Endothelial cell of umbilical vein (primary cell): ENCODE measurements at regions not wholly inside any gene's neighbourhood (a gene's known extent, or its start where the extent isn't known, plus 50 kb on each side); places are given as distances from the start of the nearest gene placed in this dataset.
A peak's percentile ranks its signal among the peaks of the same experiment; 100 is the strongest.

ENCODE experiments used
- BruUV-seq: library from RNA; stranded (reverse); fragments of 400-500 nt; replicated peaks from 2 replicates; lab custom pipeline; 2021; lab: Mats Ljungman, UMichigan
- CTCF ChIA-PET: fragments of 300-600, 350-600 bp; sonication (Branson Sonifier 250); formaldehyde crosslinking; loops from one replicate; lab custom pipeline; 2021; ENCODE audit warnings: antibody characterized with exemption, inconsistent platforms; lab: Charles Lee
- POLR2A ChIA-PET: fragments of 300-600, 350-600 bp; sonication (Branson Sonifier 250); formaldehyde crosslinking; loops from one replicate; lab custom pipeline; 2021; ENCODE audit warnings: antibody characterized with exemption, inconsistent platforms; lab: Charles Lee
- DNase-seq: peaks from one replicate; pipeline ENCODE4 v3.0.0-alpha.2; 2011; ENCODE audit warnings: low read depth, low spot score
- FAIRE-seq: peaks from 2 replicates; lab custom pipeline; 2011; peaks lifted over from hg19 to GRCh38; lab: Jason Lieb, UNC
- H2AFZ ChIP-seq: 2 replicates; pipeline ENCODE4 v1.6.0; 2012; ENCODE audit warnings: low read depth, low read length, control low read depth, inconsistent platforms
- H3K27ac ChIP-seq: 2 replicates; pipeline ENCODE4 v1.5.1; 2011; ENCODE audit warnings: low read depth, mild to moderate bottlenecking, control low read depth, low read length, moderate library complexity; ENCODE audit not compliant: insufficient read depth
- H3K27me3 ChIP-seq, 2 experiments: 2 replicates each; pipeline versions ENCODE4 v1.6.0 to v1.6.1; 2011; ENCODE audit warnings: low read length in 2 of 2, mixed read lengths in 1 of 2; ENCODE audit not compliant: control insufficient read depth in 2 of 2, insufficient read depth in 2 of 2
- H3K36me3 ChIP-seq, 2 experiments: 2 replicates in 1 of 2; 3 replicates in 1 of 2; pipeline ENCODE4 v1.5.1; 2011; ENCODE audit warnings: low read length in 2 of 2, mild to moderate bottlenecking in 1 of 2, moderate library complexity in 1 of 2; ENCODE audit not compliant: control insufficient read depth in 2 of 2, insufficient read depth in 2 of 2; ENCODE audit errors: extremely low read depth in 1 of 2
- H3K4me1 ChIP-seq: 3 replicates; pipeline ENCODE4 v1.5.1; 2011; ENCODE audit warnings: mild to moderate bottlenecking, low read length; ENCODE audit not compliant: control insufficient read depth, insufficient read depth; ENCODE audit errors: extremely low read depth
- H3K4me2 ChIP-seq: 2 replicates; pipeline ENCODE4 v1.6.1; 2011; ENCODE audit warnings: low read length, control low read depth, mixed read lengths; ENCODE audit not compliant: insufficient read depth
- H3K4me3 ChIP-seq, 3 experiments: fragments of 200-600 bp in 1 of 3; sonication (generic), shearing (Covaris generic) in 1 of 3; replicated peaks in 1 of 3; 2 replicates each; pipeline ENCODE4 v1.5.1; 2011 to 2016; ENCODE audit warnings: control low read depth in 3 of 3, low read length in 3 of 3, mild to moderate bottlenecking in 2 of 3, inconsistent platforms in 1 of 3, low read depth in 1 of 3, moderate library complexity in 1 of 3; ENCODE audit not compliant: insufficient read depth in 1 of 3
- H3K79me2 ChIP-seq: 2 replicates; pipeline ENCODE4 v1.6.0; 2012; ENCODE audit warnings: low read length, inconsistent platforms; ENCODE audit not compliant: control insufficient read depth, insufficient read depth
- H3K9ac ChIP-seq: replicated peaks from 2 replicates; pipeline ENCODE3; 2011; ENCODE audit warnings: low read length, control low read depth; ENCODE audit not compliant: insufficient read depth; ENCODE audit errors: extremely low read depth
- H3K9me1 ChIP-seq: replicated peaks from 3 replicates; pipeline ENCODE4 v1.6.0; 2011; ENCODE audit warnings: mild to moderate bottlenecking, low read length; ENCODE audit not compliant: control insufficient read depth, insufficient read depth; ENCODE audit errors: extremely low read depth
- H3K9me3 ChIP-seq: replicated peaks from 2 replicates; pipeline ENCODE4 v1.5.1; 2012; ENCODE audit warnings: low read length, inconsistent platforms; ENCODE audit not compliant: control insufficient read depth, insufficient read depth
- H4K20me1 ChIP-seq: replicated peaks from 2 replicates; pipeline ENCODE3; 2011; ENCODE audit warnings: mild to moderate bottlenecking, low read length; ENCODE audit not compliant: control insufficient read depth, insufficient read depth; ENCODE audit errors: extremely low read depth
- EZH2 ChIP-seq: IDR thresholded peaks from 2 replicates; pipeline ENCODE4 v1.6.1; 2012; ENCODE audit warnings: borderline replicate concordance, low read depth, mild to moderate bottlenecking, moderate library complexity, low read length, inconsistent platforms; ENCODE audit not compliant: severe bottlenecking
- FOS ChIP-seq: IDR thresholded peaks from 2 replicates; pipeline ENCODE4 v1.6.1; 2011; ENCODE audit warnings: mild to moderate bottlenecking, low read length, moderate library complexity, borderline replicate concordance; ENCODE audit not compliant: insufficient read depth
- GATA2 ChIP-seq: IDR thresholded peaks from 2 replicates; pipeline ENCODE4 v1.7.0; 2011; ENCODE audit warnings: low read depth, mild to moderate bottlenecking, moderate library complexity, mixed read lengths, low read length; ENCODE audit not compliant: insufficient read length, insufficient read depth
- JUN ChIP-seq: IDR thresholded peaks from 2 replicates; pipeline ENCODE4 v1.6.1; 2011; ENCODE audit warnings: borderline replicate concordance, low read depth; ENCODE audit not compliant: insufficient read length, insufficient read depth
- MYC ChIP-seq: IDR thresholded peaks from one replicate; pipeline ENCODE4 v1.6.1; 2011; ENCODE audit warnings: mild to moderate bottlenecking, low read depth, low read length
- POLR2A ChIP-seq: IDR thresholded peaks from 2 replicates; pipeline ENCODE4 v1.6.1; 2012; ENCODE audit warnings: low read depth, mild to moderate bottlenecking, control low read depth, low read length
- POLR2AphosphoS5 ChIP-seq: IDR thresholded peaks from 2 replicates; pipeline ENCODE4 v1.6.1; 2012; ENCODE audit warnings: low read depth, mild to moderate bottlenecking, control low read depth, low read length, moderate library complexity; ENCODE audit not compliant: insufficient read depth
- dilution Hi-C: fragments of 300-500 bp; cut with MboI; formaldehyde crosslinking; loops from one replicate; pipeline ENCODE4 v1.15.0; 2019; ENCODE audit warnings: low sequenced_read_pairs; ENCODE audit not compliant: extremely low pct_ligation_motif_present
- intact Hi-C: fragments of 100-400 bp; cut with micrococcal nuclease; formaldehyde crosslinking; loops from one replicate; pipeline ENCODE4 v1.10.0; 2022
- TF ChIP-seq, protein P1 (sequence below): IDR thresholded peaks from 2 replicates; pipeline ENCODE4 v1.6.1; 2011; ENCODE audit not compliant: insufficient read depth, insufficient read length
- TF ChIP-seq, protein P2 (sequence below), 2 donors: IDR thresholded peaks; 1 replicate in 1 of 2; 2 replicates in 1 of 2; pipeline ENCODE4 v1.5.1; 2011; ENCODE audit warnings: low read length in 2 of 2, mild to moderate bottlenecking in 2 of 2, moderate library complexity in 2 of 2, control low read depth in 1 of 2, inconsistent platforms in 1 of 2, low read depth in 1 of 2; ENCODE audit not compliant: insufficient read depth in 1 of 2; ENCODE audit errors: extremely low read depth in 1 of 2

DNA sequence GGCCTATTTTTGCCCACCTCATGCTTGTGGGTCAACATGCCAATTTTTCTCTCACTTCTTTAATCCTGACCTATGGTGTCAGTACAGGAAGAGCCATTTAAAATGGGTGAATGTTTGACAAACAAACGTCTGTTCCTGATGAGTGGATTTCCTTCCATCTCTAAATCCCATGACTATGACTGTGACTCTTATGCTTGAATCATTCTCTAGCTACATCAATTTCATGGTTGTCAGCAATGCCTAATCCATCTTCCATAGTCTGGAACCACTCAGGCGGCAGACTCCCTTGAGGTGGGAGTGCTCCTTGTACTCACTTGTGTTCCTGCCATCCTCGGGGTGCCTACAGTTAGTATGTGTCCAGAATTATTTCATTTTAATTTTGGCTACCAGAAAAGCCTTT is 194.9 kb upstream of the RPS6KA3 start:
- Histone ChIP-seq H3K9ac (no peak overlapping the region), H3K4me3 (no peak overlapping the region), H3K36me3 (no peaks in the 10 kb centered on the region), H3K27ac (peak overlapping the region; percentile 50), H3K4me1 (peaks cover 4% of the 10 kb centered on the region), H3K79me2 (no peaks in the 10 kb centered on the region), H2AFZ (peak overlapping the region; percentile 38), H3K4me2 (no peak overlapping the region), H3K27me3 (no peaks in the 10 kb centered on the region), H4K20me1 (no peaks in the 10 kb centered on the region), H3K9me1 (no peaks in the 10 kb centered on the region), H3K9me3 (no peaks in the 10 kb centered on the region)
- peak; percentile 57 for TF ChIP-seq JUN
- TF ChIP-seq GATA2, result no peak
- TF ChIP-seq, protein P1, sequence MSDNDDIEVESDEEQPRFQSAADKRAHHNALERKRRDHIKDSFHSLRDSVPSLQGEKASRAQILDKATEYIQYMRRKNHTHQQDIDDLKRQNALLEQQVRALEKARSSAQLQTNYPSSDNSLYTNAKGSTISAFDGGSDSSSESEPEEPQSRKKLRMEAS, result no peak
- TF ChIP-seq MYC, result no peak
- TF ChIP-seq, protein P2, sequence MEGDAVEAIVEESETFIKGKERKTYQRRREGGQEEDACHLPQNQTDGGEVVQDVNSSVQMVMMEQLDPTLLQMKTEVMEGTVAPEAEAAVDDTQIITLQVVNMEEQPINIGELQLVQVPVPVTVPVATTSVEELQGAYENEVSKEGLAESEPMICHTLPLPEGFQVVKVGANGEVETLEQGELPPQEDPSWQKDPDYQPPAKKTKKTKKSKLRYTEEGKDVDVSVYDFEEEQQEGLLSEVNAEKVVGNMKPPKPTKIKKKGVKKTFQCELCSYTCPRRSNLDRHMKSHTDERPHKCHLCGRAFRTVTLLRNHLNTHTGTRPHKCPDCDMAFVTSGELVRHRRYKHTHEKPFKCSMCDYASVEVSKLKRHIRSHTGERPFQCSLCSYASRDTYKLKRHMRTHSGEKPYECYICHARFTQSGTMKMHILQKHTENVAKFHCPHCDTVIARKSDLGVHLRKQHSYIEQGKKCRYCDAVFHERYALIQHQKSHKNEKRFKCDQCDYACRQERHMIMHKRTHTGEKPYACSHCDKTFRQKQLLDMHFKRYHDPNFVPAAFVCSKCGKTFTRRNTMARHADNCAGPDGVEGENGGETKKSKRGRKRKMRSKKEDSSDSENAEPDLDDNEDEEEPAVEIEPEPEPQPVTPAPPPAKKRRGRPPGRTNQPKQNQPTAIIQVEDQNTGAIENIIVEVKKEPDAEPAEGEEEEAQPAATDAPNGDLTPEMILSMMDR (IDR thresholded peaks at IDR 0.05; ENCODE audit: extremely low read depth in 1 of 2, insufficient read depth in 1 of 2, low read depth in 1 of 2, low read length in 2 of 2), result no peak
- peak; percentile 73 for TF ChIP-seq FOS
- TF ChIP-seq EZH2, result no peak
- TF ChIP-seq POLR2AphosphoS5, result no peak
- no peak for TF ChIP-seq POLR2A
- dilution Hi-C loops, result no loop called here
- FAIRE-seq (peak; percentile 50), DNase-seq (peak; percentile 48)
- no TSS peak for BruUV-seq
- POLR2A ChIA-PET, result no interaction called here
- intact Hi-C loops, result no loop called here
- CTCF ChIA-PET, result interaction anchor here (1.0 kb wide), 1 partner anchor 55 kb away, joined by 3 read pairs; no protein-coding TSS in a partner anchor
